ENCODE measurements at regions not wholly inside any gene's neighbourhood (a gene's known extent, or its start where the extent isn't known, plus 50 kb on each side); places are given as distances from the start of the nearest gene placed in this dataset.

GRCh38 chrX:85627363-85627762 is 247.9 kb upstream of the POF1B start:
- TF ChIP-seq, protein P1, sequence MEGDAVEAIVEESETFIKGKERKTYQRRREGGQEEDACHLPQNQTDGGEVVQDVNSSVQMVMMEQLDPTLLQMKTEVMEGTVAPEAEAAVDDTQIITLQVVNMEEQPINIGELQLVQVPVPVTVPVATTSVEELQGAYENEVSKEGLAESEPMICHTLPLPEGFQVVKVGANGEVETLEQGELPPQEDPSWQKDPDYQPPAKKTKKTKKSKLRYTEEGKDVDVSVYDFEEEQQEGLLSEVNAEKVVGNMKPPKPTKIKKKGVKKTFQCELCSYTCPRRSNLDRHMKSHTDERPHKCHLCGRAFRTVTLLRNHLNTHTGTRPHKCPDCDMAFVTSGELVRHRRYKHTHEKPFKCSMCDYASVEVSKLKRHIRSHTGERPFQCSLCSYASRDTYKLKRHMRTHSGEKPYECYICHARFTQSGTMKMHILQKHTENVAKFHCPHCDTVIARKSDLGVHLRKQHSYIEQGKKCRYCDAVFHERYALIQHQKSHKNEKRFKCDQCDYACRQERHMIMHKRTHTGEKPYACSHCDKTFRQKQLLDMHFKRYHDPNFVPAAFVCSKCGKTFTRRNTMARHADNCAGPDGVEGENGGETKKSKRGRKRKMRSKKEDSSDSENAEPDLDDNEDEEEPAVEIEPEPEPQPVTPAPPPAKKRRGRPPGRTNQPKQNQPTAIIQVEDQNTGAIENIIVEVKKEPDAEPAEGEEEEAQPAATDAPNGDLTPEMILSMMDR (IDR thresholded peaks at IDR 0.05), result no peak
- no peak for TF ChIP-seq POLR2A (IDR thresholded peaks at IDR 0.05)
- no peak for TF ChIP-seq POLR2AphosphoS5 (IDR thresholded peaks at IDR 0.05; ENCODE audit: insufficient read depth in 1 of 2, low read depth in 1 of 2)
